HG03565 (cell line): ENCODE measurements at regions not wholly inside any gene's neighbourhood (a gene's known extent, or its start where the extent isn't known, plus 50 kb on each side); places are given as distances from the start of the nearest gene placed in this dataset.
"Not testable (repeated sequence)": the region's sequence is repeated elsewhere in the genome, so short reads cannot be mapped to it uniquely, and the experiment has no call there.

Source experiments
- ATAC-seq: cut with Tn5 transposase; IDR thresholded peaks from one replicate; pipeline ENCODE4 v1.9.1; 2021; ENCODE audit warnings: mild to moderate bottlenecking, moderate library complexity; ENCODE audit not compliant: unreplicated experiment

GRCh38 chr11:22920939-22921565 is 60.8 kb upstream of the CCDC179 start:
- peak; percentile 95 for ATAC-seq

- ATAC-seq, result no peak
These were observed 62.4 kb upstream of the CCDC179 start for GRCh38 chr11:22922672-22923071.

- no peak for ATAC-seq
These were observed 63.3 kb upstream of the CCDC179 start for GRCh38 chr11:22923561-22923960.

- ATAC-seq, result no peak
These were observed 66.1 kb upstream of the CCDC179 start for GRCh38 chr11:22926341-22926740.

- no peak for ATAC-seq
These were observed 67.5 kb upstream of the CCDC179 start for GRCh38 chr11:22927793-22928192.

DNA sequence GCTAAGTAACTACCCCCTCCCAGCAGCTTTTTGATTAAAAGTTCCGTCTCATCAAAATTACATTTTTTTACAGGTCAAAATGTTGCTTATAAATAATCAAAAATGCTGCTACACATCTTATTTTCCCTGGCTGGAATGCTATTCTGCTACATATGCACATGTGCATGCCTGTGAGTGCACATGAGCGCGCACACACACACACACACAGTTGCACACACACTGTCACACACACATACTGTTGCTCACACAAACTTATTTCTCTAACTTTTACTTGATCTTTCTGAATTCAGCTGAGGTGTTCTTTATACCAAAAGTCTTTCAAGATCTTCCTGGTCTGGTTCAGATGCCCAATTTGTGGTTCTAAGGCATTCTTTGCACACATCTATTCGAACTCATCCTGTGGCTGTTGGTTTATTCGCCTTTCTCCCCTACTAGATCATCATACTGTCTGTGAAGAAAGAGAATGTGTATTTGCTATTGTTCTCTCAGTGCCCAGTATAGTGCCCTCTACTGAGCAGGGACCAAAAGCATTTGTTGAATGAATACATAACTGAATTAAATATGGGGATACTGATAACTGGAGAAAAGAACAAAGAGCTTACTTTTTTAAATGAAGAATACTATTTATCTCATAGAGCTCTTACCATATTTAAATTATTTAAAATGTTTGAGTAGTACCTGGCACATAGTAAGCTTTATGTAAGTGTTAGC is 68.1 kb upstream of the CCDC179 start:
- ATAC-seq, result no peak

GRCh38 chr11:22930816-22931594 is 70.7 kb upstream of the CCDC179 start:
- ATAC-seq, result peak; percentile 97

DNA sequence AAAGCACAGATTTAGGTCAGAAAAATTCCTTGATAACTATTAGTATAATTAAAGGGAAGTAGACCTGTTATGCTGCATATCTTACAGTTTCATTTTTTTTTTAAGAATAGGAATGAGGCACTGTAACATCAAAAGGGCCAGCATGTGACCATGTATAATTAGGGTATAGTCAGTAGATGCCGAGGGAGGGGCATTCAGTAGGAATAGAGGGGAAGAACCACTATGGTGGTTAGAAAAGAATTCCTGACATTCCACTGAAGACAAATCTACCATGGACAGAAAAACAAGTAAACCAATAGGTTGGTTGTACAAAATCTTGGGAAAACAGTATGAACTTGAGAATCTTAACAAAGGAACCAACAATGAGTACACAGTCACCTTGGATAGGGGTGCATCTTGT is 78.4 kb upstream of the CCDC179 start:
- ATAC-seq, result no peak

DNA sequence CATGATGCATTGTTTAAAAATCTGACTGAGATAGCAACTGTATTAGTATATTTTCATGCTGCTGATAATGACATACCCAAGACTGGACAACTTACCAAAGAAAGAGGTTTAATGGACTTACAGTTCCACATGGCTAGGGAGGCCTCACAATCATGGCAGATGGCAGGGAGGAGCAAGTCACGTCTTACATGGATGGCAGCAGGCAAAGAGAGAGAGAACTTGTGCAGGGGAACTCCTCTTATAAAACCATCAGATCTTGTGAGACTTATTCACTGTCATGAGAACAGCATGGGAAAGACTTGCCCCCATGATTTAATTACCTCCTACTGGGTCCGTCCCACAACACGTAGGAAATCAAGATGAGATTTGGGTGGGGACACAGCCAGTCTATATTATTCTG is 81.3 kb upstream of the CCDC179 start:
- not testable (repeated sequence) for ATAC-seq

DNA sequence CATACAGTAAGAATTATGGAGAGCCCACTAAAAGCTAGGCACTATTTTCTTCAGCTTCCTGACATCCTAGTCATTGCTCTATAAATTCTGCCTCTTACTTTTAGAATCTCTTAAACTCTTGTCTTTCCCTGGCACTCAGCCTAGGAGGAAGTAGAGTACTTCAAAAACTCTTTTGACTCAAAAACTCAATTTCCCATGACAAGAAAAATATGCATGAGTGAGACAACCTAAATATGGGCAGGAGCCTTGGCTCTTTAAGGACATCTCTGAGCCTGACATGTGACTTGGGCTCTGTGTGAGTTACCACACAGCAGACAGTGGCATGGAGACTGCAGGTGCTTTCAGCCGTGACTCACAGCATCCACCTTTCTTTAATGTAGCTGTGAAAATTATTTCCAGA is 97.5 kb upstream of the CCDC179 start:
- no peak for ATAC-seq

DNA sequence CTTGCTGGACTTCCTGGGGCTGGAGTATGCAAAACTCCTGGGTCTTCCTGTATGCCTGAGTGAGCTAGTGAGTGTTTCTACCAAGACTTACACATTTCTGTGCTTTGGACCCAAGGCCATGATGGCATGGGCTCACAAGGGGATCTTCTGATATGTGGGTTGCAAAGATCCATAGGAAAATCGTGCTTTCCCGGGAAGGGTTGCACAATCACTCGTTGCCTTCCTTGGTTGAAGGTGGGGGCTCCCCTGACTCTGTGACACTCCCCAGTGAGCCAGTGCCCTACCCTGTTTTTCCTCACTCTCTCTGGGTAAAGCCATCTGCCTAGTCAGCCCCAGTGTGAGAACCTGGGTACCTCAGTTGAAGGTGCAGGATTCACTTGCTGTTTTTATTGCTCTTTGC is 114.0 kb upstream of the CCDC179 start:
- ATAC-seq, result no peak

GRCh38 chr11:22976146-22976545 is 115.9 kb upstream of the CCDC179 start:
- no peak for ATAC-seq

GRCh38 chr11:22982903-22983302 is 122.6 kb upstream of the CCDC179 start:
- ATAC-seq, result no peak

GRCh38 chr11:22984045-22984444 is 123.8 kb upstream of the CCDC179 start:
- ATAC-seq, result no peak

DNA sequence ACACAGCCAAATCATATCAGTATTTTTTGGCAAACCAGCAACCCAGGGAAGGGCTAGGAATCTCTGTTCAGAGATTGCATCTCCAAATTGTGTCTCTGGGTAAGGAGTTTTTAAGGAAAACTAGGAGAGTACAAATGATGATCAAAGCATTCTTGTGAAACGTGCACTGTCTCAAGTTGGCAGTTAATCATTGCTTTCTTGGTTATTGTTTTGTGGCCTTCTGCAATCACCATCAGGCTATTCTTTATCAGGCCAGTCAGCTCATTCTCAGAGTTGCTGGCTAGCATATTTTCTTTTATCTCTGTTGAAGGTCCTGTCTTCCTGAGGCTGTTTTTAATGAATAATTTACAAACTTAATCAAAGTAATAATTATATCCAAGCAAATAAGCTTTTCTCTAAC is 129.1 kb upstream of the CCDC179 start:
- ATAC-seq, result no peak

DNA sequence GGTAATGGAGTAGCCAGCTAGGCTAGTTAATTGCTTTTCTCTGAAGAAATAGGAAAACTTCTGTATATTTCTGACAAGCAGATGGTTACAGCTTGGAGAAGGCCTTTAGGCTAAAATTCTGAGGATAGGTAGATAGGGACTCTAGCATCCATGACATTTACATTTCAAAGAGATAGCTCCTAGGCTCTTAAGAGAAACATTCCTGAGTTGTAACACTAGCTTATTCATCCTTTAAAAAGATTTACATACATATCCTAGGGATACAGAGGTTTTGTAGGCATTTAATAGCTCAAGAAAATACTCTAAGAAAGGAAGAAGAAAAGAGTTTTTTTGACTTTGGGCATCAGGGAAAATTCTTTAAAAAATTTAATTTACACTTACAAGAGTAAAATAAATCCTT is 130.9 kb upstream of the CCDC179 start:
- no peak for ATAC-seq

DNA sequence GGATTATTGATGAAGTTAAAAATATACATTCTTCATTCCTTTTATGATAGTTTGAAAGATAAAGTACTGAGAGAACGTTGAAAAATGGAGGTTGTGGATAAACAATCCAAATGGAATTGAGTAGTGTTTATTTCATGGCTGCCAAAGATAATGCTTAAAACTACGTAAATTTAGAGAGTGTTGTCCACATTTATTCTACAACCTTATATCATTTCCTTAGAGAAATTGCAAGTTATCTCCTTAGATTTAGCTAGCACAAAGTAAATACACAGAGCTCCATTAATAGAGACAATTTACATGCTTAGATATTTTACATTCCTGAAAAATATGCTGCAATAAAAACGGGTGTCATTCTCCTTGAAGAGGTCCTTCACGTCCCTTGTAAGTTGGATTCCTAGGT is 146.5 kb upstream of the CCDC179 start:
- no peak for ATAC-seq

DNA sequence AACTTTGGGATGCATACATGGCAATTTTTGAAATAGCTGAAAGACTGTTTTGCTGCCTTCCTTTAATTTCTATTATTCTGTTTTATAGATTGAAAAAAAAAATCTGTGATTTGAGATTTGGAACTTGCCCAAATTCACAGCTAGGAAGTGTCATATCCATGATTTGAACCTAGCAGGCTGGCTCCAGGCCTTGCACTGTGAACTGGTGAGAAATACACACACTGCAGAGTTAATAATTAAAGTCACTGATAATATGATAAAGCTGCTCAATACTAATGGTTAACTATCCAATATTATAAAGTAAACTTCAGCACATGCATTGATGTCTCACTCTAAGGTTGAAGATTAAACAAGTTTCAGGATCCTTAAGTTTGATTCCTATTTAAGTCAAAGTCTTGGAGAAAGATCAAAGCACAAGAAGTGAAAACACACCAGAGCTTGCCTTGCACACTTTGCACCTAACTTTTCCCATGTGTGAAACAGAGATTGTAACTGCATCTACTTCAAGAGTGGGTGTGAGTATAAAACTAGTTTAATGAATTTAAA is 150.6 kb upstream of the CCDC179 start:
- no peak for ATAC-seq

- no peak for ATAC-seq
These were observed 152.7 kb upstream of the CCDC179 start for GRCh38 chr11:23012930-23013329.

- ATAC-seq, result no peak
These were observed 153.2 kb upstream of the CCDC179 start for GRCh38 chr11:23013509-23013908.

- no peak for ATAC-seq
These were observed 161.1 kb upstream of the CCDC179 start for GRCh38 chr11:23021287-23021863.
